Glutamatergic neuron (in vitro differentiated cells): ENCODE measurements at regions not wholly inside any gene's neighbourhood (a gene's known extent, or its start where the extent isn't known, plus 50 kb on each side); places are given as distances from the start of the nearest gene placed in this dataset.

Experiments
- DNase-seq: peaks from one replicate; pipeline ENCODE4 v3.0.0; 2022
- H3K27ac Mint-ChIP-seq: one replicate; pipeline ENCODE4 v1.8.0; 2020; ENCODE audit warnings: mild to moderate bottlenecking, mixed read lengths, inconsistent platforms; ENCODE audit not compliant: unreplicated experiment
- H3K27me3 Mint-ChIP-seq: one replicate; pipeline ENCODE4 v1.8.0; 2020; ENCODE audit warnings: mild to moderate bottlenecking, moderate library complexity, mixed read lengths, inconsistent platforms; ENCODE audit not compliant: unreplicated experiment
- H3K36me3 Mint-ChIP-seq: one replicate; pipeline ENCODE4 v1.8.0; 2020; ENCODE audit warnings: mild to moderate bottlenecking, mixed read lengths, inconsistent platforms; ENCODE audit not compliant: unreplicated experiment
- H3K4me1 Mint-ChIP-seq: one replicate; pipeline ENCODE4 v1.8.0; 2020; ENCODE audit warnings: mild to moderate bottlenecking, low read depth, mixed read lengths, inconsistent platforms; ENCODE audit not compliant: unreplicated experiment
- H3K4me3 Mint-ChIP-seq: one replicate; pipeline ENCODE4 v1.8.0; 2020; ENCODE audit warnings: mild to moderate bottlenecking, mixed read lengths, inconsistent platforms; ENCODE audit not compliant: unreplicated experiment
- H3K9me3 Mint-ChIP-seq: one replicate; pipeline ENCODE4 v1.8.0; 2020; ENCODE audit warnings: mild to moderate bottlenecking, moderate library complexity, mixed read lengths, inconsistent platforms; ENCODE audit not compliant: unreplicated experiment
- TF ChIP-seq, protein P1 (sequence below): fragments of 200-600 bp; sonication (generic); IDR thresholded peaks from one replicate; pipeline ENCODE4 v1.5.0; 2021; ENCODE audit not compliant: partially characterized antibody, unreplicated experiment

DNA sequence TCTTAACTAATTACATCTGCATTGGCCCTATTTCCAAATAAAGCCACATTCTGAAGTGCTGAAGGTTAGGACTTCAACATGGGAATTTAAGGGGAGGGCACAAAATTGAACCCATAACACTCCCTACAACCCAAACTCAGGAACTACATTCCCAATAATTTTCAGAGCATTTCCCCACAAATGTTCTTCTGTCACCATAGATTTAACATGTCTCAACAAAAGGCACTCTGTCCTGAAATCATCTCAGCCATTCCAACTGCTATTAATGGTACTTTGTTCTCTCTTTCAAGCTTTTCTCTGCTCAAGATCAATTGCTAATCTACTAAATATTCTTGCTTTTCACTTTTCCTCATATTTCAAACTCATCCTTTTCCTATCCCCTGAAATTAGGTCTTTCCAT is 74.0 kb upstream of the SOX1 start:
- Mint-ChIP-seq H3K4me3 (no peak overlapping the region), H3K4me1 (no peaks in the 10 kb centered on the region), H3K36me3 (peaks cover 22% of the 10 kb centered on the region), H3K27me3 (peaks cover 7% of the 10 kb centered on the region), H3K27ac (no peak overlapping the region), H3K9me3 (peaks cover 14% of the 10 kb centered on the region)
- DNase-seq, result no peak
- TF ChIP-seq, protein P1, sequence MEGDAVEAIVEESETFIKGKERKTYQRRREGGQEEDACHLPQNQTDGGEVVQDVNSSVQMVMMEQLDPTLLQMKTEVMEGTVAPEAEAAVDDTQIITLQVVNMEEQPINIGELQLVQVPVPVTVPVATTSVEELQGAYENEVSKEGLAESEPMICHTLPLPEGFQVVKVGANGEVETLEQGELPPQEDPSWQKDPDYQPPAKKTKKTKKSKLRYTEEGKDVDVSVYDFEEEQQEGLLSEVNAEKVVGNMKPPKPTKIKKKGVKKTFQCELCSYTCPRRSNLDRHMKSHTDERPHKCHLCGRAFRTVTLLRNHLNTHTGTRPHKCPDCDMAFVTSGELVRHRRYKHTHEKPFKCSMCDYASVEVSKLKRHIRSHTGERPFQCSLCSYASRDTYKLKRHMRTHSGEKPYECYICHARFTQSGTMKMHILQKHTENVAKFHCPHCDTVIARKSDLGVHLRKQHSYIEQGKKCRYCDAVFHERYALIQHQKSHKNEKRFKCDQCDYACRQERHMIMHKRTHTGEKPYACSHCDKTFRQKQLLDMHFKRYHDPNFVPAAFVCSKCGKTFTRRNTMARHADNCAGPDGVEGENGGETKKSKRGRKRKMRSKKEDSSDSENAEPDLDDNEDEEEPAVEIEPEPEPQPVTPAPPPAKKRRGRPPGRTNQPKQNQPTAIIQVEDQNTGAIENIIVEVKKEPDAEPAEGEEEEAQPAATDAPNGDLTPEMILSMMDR, result no peak

DNA sequence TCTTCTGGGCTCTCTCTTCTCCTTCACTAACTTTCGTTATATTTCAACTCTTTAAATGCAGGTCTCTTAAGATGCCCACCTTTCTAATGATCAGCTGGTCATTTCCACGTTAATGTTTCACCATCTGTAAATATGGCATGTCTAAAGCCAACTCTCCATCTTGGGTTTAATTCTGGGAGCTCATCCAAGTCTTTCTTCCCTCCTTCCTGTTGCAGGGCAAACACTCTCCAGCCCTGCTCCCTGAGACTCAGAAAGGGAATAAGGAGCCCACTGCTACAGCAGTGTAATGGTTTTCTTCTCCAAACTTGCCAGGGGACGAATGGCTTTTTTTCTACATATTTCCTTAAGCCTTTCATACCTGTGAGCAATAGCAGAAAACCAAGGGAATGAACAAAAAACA is 73.3 kb upstream of the SOX1 start:
- H3K4me1 Mint-ChIP-seq, result no peaks in the 10 kb centered on the region
- H3K9me3 Mint-ChIP-seq, result peaks cover 10% of the 10 kb centered on the region
- no peak for DNase-seq
- peaks cover 7% of the 10 kb centered on the region for H3K27me3 Mint-ChIP-seq
- TF ChIP-seq, protein P1, result no peak
- H3K27ac Mint-ChIP-seq, result no peak overlapping the region
- no peak overlapping the region for H3K4me3 Mint-ChIP-seq
- peaks cover 22% of the 10 kb centered on the region for H3K36me3 Mint-ChIP-seq

DNA sequence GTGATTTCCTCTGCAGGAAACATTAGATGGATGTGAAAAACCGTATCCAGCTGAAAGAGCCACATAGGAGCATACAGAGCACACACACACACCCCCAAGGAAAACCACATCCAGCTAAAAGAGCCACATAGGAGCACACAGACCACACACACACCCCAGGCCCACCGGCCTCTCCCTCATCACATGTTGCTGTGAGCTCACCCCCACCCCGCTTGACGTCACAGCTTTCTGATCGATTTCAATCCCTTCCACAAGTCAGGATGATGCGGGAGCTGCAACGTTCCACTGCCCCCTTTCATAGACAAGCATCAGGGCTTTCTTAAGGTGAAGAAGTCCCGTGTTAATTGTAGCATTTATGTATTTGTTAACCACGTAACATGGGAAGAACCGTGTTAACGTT is 72.4 kb upstream of the SOX1 start:
- H3K27ac Mint-ChIP-seq, result no peak overlapping the region
- TF ChIP-seq, protein P1, result no peak
- DNase-seq, result no peak
- H3K27me3 Mint-ChIP-seq, result peaks cover 11% of the 10 kb centered on the region
- peaks cover 8% of the 10 kb centered on the region for H3K9me3 Mint-ChIP-seq
- no peak overlapping the region for H3K4me3 Mint-ChIP-seq
- H3K36me3 Mint-ChIP-seq, result peaks cover 21% of the 10 kb centered on the region
- H3K4me1 Mint-ChIP-seq, result no peaks in the 10 kb centered on the region

GRCh38 chr13:111999352-111999751 is 67.6 kb upstream of the SOX1 start:
- DNase-seq, result no peak
- H3K4me1 Mint-ChIP-seq, result no peaks in the 10 kb centered on the region
- H3K9me3 Mint-ChIP-seq, result no peaks in the 10 kb centered on the region
- no peak overlapping the region for H3K27ac Mint-ChIP-seq
- peaks cover 11% of the 10 kb centered on the region for H3K27me3 Mint-ChIP-seq
- H3K36me3 Mint-ChIP-seq, result no peaks in the 10 kb centered on the region
- TF ChIP-seq, protein P1, result no peak
- H3K4me3 Mint-ChIP-seq, result no peak overlapping the region

DNA sequence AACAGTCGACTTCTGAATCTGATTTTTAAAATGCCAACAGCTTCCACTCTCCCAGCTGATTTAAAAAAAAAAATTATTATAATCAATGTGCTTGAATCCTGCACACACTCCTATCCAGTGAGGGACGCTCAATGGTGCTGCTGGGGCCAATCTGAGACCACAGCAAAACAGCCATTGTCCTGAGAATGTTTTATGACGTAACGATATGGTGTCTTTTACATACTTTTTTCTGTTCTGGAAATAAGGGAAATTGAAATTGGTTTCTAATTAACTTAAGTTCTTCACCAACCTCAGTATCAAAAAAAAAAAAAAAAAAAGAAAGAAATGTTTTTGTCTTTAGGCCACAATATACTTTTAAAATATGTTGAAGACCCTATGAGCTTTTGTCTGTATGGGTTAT is 66.1 kb upstream of the SOX1 start:
- Mint-ChIP-seq H3K27me3 (peaks cover 11% of the 10 kb centered on the region), H3K4me3 (no peak overlapping the region), H3K36me3 (peaks cover 5% of the 10 kb centered on the region), H3K4me1 (no peaks in the 10 kb centered on the region), H3K27ac (no peak overlapping the region), H3K9me3 (no peaks in the 10 kb centered on the region)
- TF ChIP-seq, protein P1, result no peak
- DNase-seq, result no peak
